A549 (cell line): ENCODE measurements at regions not wholly inside any gene's neighbourhood (a gene's known extent, or its start where the extent isn't known, plus 50 kb on each side); places are given as distances from the start of the nearest gene placed in this dataset.

Experiments used
- ATAC-seq, 2 experiments: fragments of 200-7000 bp in 1 of 2; fragments of >200 bp in 1 of 2; cut with Nextera tagmentation in 1 of 2; cut with Tn5 transposase in 1 of 2; 3 replicates each; pipeline versions ENCODE4 v1.8.0 to v1.9.1; 2018 to 2020; ENCODE audit warnings: mild to moderate bottlenecking in 1 of 2, moderate library complexity in 1 of 2
- CTCF ChIA-PET: fragments of 300-600 bp; sonication (Branson Sonifier 250); formaldehyde crosslinking; extraction: SDS; loops from one replicate; lab custom pipeline; 2021; ENCODE audit warnings: antibody characterized with exemption, inconsistent platforms; lab: Yijun Ruan, JAX
- POLR2A ChIA-PET: fragments of 350-600 bp; formaldehyde crosslinking; extraction: SDS; loops from one replicate; lab custom pipeline; 2021; ENCODE audit warnings: antibody characterized with exemption, inconsistent platforms; lab: Yijun Ruan, JAX
- DNase-seq, 2 experiments: peaks; one replicate each; pipeline versions ENCODE4 v3.0.0 to v3.0.0-alpha.2; 2011 to 2016; ENCODE audit warnings: low read depth in 1 of 2, low spot score in 1 of 2
- FAIRE-seq: peaks from 2 replicates; lab custom pipeline; 2011; peaks lifted over from hg19 to GRCh38; lab: Jason Lieb, UNC
- H3K27ac ChIP-seq, 2 experiments: fragments of >200 bp; sonication (Bioruptor Twin); formaldehyde crosslinking; 3 replicates each; pipeline ENCODE4 v1.5.1; 2016 to 2017
- H3K4me1 ChIP-seq: fragments of >200 bp; sonication (Bioruptor Twin); formaldehyde crosslinking; 3 replicates; pipeline ENCODE4 v1.6.1; 2016
- H3K4me2 ChIP-seq: fragments of >200 bp; sonication (Bioruptor Twin); formaldehyde crosslinking; 3 replicates; pipeline ENCODE4 v1.6.1; 2016
- H3K4me3 ChIP-seq: fragments of >200 bp; sonication (Bioruptor Twin); formaldehyde crosslinking; 3 replicates; pipeline ENCODE4 v1.5.1; 2016
- H3K9me3 ChIP-seq: fragments of >200 bp; sonication (Bioruptor Twin); formaldehyde crosslinking; 3 replicates; pipeline ENCODE4 v1.6.1; 2016
- ATOH8 ChIP-seq: fragments of 250-450 bp; sonication (Bioruptor Pico); IDR thresholded peaks from 2 replicates; pipeline ENCODE4 v1.5.0; 2020; ENCODE audit warnings: low read depth, mild to moderate bottlenecking, moderate library complexity
- BHLHE40 ChIP-seq: IDR thresholded peaks from 2 replicates; pipeline ENCODE4 v1.6.1; 2012; ENCODE audit warnings: low read depth, low read length, inconsistent platforms
- CHD4 ChIP-seq: fragments of 200-600 bp; sonication (generic); IDR thresholded peaks from 2 replicates; pipeline ENCODE4 v1.6.1; 2016; ENCODE audit warnings: antibody characterized with exemption, mild to moderate bottlenecking, borderline replicate concordance
- EHF ChIP-seq: fragments of 250-450 bp; sonication (Bioruptor Pico); IDR thresholded peaks from 2 replicates; pipeline ENCODE4 v1.5.0; 2020; ENCODE audit warnings: mild to moderate bottlenecking
- EHMT2 ChIP-seq: fragments of 200-600 bp; sonication (generic); IDR thresholded peaks from 2 replicates; pipeline ENCODE4 v1.6.1; 2016; ENCODE audit warnings: antibody characterized with exemption, low read depth, mild to moderate bottlenecking, moderate library complexity
- FOSL2 ChIP-seq, 2 experiments: fragments of 450-650 bp in 1 of 2; fragments of >200 bp in 1 of 2; sonication (Bioruptor Twin) in 1 of 2; formaldehyde crosslinking; IDR thresholded peaks; 2 replicates each; pipeline versions ENCODE4 v1.5.0 to v1.6.1; 2016 to 2020; ENCODE audit warnings: mild to moderate bottlenecking in 1 of 2, moderate library complexity in 1 of 2
- FOXS1 ChIP-seq: fragments of 250-450 bp; sonication (Bioruptor Pico); IDR thresholded peaks from 2 replicates; pipeline ENCODE4 v1.5.0; 2020; ENCODE audit warnings: mild to moderate bottlenecking, moderate library complexity
- HDAC2 ChIP-seq: fragments of 200-600 bp; sonication (generic); IDR thresholded peaks from 2 replicates; pipeline ENCODE4 v1.6.1; 2016
- HEYL ChIP-seq: fragments of 250-450 bp; sonication (Bioruptor Pico); IDR thresholded peaks from 2 replicates; pipeline ENCODE4 v1.8.0; 2021; ENCODE audit warnings: mild to moderate bottlenecking, moderate library complexity
- HMGXB4 ChIP-seq: fragments of 250-450 bp; sonication (Bioruptor Pico); IDR thresholded peaks from 2 replicates; pipeline ENCODE4 v1.5.0; 2021; ENCODE audit warnings: mild to moderate bottlenecking, moderate library complexity, borderline replicate concordance
- HOXB5 ChIP-seq: fragments of 250-450 bp; sonication (Bioruptor Pico); IDR thresholded peaks from 2 replicates; pipeline ENCODE4 v1.5.0; 2020; ENCODE audit warnings: mild to moderate bottlenecking, moderate library complexity
- JUN ChIP-seq, 2 experiments: fragments of >200 bp; sonication (Bioruptor Twin); formaldehyde crosslinking; IDR thresholded peaks; 2 replicates in 1 of 2; 3 replicates in 1 of 2; pipeline ENCODE4 v1.6.1; 2016 to 2017
- JUNB ChIP-seq: fragments of >200 bp; sonication (Bioruptor Twin); formaldehyde crosslinking; IDR thresholded peaks from 2 replicates; pipeline ENCODE4 v1.6.1; 2016
- KDM1A ChIP-seq: fragments of 200-600 bp; sonication (generic); IDR thresholded peaks from 2 replicates; pipeline ENCODE4 v1.6.1; 2016; ENCODE audit warnings: low read depth, mild to moderate bottlenecking
- KDM5A ChIP-seq: fragments of 200-600 bp; sonication (generic); IDR thresholded peaks from 2 replicates; pipeline ENCODE4 v1.6.1; 2016; ENCODE audit warnings: antibody characterized with exemption, mild to moderate bottlenecking
- MAX ChIP-seq: IDR thresholded peaks from 2 replicates; pipeline ENCODE4 v1.6.1; 2012
- RAD21 ChIP-seq, 2 experiments: fragments of >200 bp in 1 of 2; sonication (Bioruptor Twin) in 1 of 2; formaldehyde crosslinking in 1 of 2; IDR thresholded peaks in 1 of 2; conservative IDR thresholded peaks in 1 of 2; 2 replicates in 1 of 2; 3 replicates in 1 of 2; pipeline ENCODE4 v1.6.1; 2012 to 2018; ENCODE audit warnings: inconsistent platforms in 1 of 2
- RARB ChIP-seq: fragments of 250-450 bp; sonication (Bioruptor Pico); IDR thresholded peaks from 2 replicates; pipeline ENCODE4 v1.8.0; 2021; ENCODE audit warnings: mild to moderate bottlenecking, moderate library complexity
- REST ChIP-seq: fragments of 200-600 bp; sonication (generic); IDR thresholded peaks from 2 replicates; pipeline ENCODE4 v1.6.1; 2016; ENCODE audit warnings: antibody characterized with exemption, mild to moderate bottlenecking, moderate library complexity
- RFX5 ChIP-seq: fragments of 450-650 bp; IDR thresholded peaks from 2 replicates; pipeline ENCODE4 v1.7.1; 2014; ENCODE audit warnings: antibody characterized with exemption, mild to moderate bottlenecking, moderate library complexity
- TFCP2L1 ChIP-seq: fragments of 250-450 bp; sonication (Bioruptor Pico); IDR thresholded peaks from 2 replicates; pipeline ENCODE4 v1.5.0; 2021; ENCODE audit warnings: mild to moderate bottlenecking
- ZSCAN20 ChIP-seq: fragments of 250-450 bp; sonication (Bioruptor Pico); IDR thresholded peaks from 2 replicates; pipeline ENCODE4 v1.8.0; 2022; ENCODE audit warnings: mild to moderate bottlenecking, moderate library complexity
- WGBS: methylation state at CpG from one replicate; pipeline ENCODE4 v1.1.6; 2017; ENCODE audit errors: missing lambda C conversion rate; 5-methylcytosine and 5-hydroxymethylcytosine counted together
- TF ChIP-seq, protein P1 (sequence below): fragments of >200 bp; sonication (Bioruptor Twin); formaldehyde crosslinking; IDR thresholded peaks from 2 replicates; pipeline ENCODE4 v1.6.1; 2016
- TF ChIP-seq, protein P2 (sequence below): fragments of >200 bp; sonication (Bioruptor Twin); formaldehyde crosslinking; IDR thresholded peaks from 3 replicates; pipeline ENCODE4 v1.6.1; 2016
- TF ChIP-seq, protein P3 (sequence below): fragments of 450-650 bp; IDR thresholded peaks from 2 replicates; pipeline ENCODE4 v1.6.1; 2014; ENCODE audit warnings: antibody characterized with exemption

DNA sequence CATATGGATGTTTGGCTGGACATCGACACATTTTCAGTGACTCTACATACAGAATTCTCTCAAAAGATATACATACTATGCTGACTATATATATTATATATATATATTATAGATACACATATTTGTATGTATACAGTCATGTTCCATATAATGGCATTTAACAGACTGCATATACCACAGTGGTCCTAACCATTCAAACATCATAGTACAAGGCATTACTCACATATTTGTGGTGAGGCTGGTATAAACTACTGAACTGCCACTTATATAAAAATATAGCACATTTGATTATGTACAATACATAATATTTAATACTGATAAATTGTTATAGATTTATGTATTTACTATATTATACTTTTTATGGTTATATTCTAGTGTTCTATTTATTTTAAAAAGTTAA is 168.5 kb downstream of the IL15 start:
- H3K4me1 ChIP-seq, result peaks cover 20% of the 10 kb centered on the region
- no peak overlapping the region for H3K27ac ChIP-seq
- H3K9me3 ChIP-seq, result no peaks in the 10 kb centered on the region
- no peak overlapping the region for H3K4me3 ChIP-seq
- DNase-seq (no peak), ATAC-seq (no peak), FAIRE-seq (no peak)
- CTCF ChIA-PET, result no interaction called here
- POLR2A ChIA-PET, result no interaction called here
- WGBS, result 96% methylated on average over 1 of the region's 1 CpG
- no peak overlapping the region for H3K4me2 ChIP-seq
- TF ChIP-seq HOXB5, result no peak
- no peak for TF ChIP-seq FOSL2 (IDR thresholded peaks at IDR 0.05)
- no peak for TF ChIP-seq FOSL2 (CRISPR knock-in tag; IDR thresholded peaks at IDR 0.05)
- TF ChIP-seq HEYL, result no peak
- no peak for TF ChIP-seq EHMT2
- TF ChIP-seq KDM1A, result no peak
- TF ChIP-seq TFCP2L1 (CRISPR knock-in tag), result no peak
- no peak for TF ChIP-seq JUN (IDR thresholded peaks at IDR 0.05)

DNA sequence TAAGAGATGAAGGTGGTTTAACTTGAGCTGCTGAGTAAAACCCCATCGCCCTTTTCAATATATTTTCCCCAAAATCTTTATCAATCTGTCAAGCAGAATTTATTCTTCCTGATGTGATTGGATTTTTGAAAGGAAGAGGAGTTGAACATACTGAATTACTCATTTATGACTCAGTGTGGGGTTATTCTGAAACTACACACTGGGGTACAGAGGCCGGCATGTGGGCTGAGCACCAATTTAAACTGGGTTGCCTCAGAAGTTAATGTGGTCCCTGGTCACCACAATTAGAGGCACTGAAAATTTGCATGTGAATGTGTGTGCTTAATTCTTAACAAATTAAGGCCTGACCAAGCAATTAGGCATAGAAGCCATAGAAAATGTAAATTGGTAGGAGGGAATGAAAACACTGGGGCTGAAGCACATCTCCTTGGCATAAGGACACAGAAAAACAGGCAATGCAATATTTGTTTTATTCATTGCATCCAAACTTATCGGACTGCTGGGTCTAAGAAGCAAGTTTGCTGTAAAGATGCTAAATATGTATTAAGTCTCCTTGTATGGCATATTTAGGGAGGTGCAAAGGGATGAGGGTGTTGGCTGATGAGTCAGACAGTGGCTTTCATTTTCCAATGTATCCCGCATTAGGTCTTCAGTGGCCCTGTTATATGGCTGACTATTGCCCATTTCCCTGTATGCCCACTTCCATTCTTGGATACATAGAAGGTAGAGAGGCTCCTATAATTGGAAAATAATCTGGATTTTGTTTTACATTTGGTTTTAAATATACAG is 170.9 kb downstream of the IL15 start:
- no peaks in the 10 kb centered on the region for H3K9me3 ChIP-seq
- peak overlapping the region in 1 of 2 experiments; percentile 53; a peak in 3 of 6 replicates for H3K27ac ChIP-seq
- 66% methylated on average over 4 of the region's 4 CpGs for WGBS
- no peak overlapping the region for H3K4me3 ChIP-seq
- H3K4me1 ChIP-seq, result peaks cover 14% of the 10 kb centered on the region; the same call in 2 of the 3 replicates
- H3K4me2 ChIP-seq, result peak overlapping the region; percentile 32; the same call in 1 of the 3 replicates
- ATAC-seq (no peak), DNase-seq (no peak), FAIRE-seq (no peak)
- ChIA-PET CTCF (no interaction called here), POLR2A (no interaction called here)
- no peak for TF ChIP-seq HMGXB4 (CRISPR knock-in tag)
- TF ChIP-seq, protein P1, sequence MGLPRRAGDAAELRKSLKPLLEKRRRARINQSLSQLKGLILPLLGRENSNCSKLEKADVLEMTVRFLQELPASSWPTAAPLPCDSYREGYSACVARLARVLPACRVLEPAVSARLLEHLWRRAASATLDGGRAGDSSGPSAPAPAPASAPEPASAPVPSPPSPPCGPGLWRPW, result no peak
- TF ChIP-seq KDM5A, result no peak
- TF ChIP-seq, protein P2, sequence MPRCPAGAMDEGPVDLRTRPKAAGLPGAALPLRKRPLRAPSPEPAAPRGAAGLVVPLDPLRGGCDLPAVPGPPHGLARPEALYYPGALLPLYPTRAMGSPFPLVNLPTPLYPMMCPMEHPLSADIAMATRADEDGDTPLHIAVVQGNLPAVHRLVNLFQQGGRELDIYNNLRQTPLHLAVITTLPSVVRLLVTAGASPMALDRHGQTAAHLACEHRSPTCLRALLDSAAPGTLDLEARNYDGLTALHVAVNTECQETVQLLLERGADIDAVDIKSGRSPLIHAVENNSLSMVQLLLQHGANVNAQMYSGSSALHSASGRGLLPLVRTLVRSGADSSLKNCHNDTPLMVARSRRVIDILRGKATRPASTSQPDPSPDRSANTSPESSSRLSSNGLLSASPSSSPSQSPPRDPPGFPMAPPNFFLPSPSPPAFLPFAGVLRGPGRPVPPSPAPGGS, result no peak
- no peak for TF ChIP-seq HDAC2
- TF ChIP-seq ATOH8 (CRISPR knock-in tag), result no peak
- TF ChIP-seq RFX5, result no peak
- no peak for TF ChIP-seq ZSCAN20 (CRISPR knock-in tag)
- TF ChIP-seq REST, result no peak
- TF ChIP-seq KDM1A, result no peak
- no peak for TF ChIP-seq FOXS1
- no peak for TF ChIP-seq JUNB
- TF ChIP-seq FOSL2 (IDR thresholded peaks at IDR 0.05), result no peak
- no peak for TF ChIP-seq FOSL2 (CRISPR knock-in tag; IDR thresholded peaks at IDR 0.05)
- TF ChIP-seq, protein P3, sequence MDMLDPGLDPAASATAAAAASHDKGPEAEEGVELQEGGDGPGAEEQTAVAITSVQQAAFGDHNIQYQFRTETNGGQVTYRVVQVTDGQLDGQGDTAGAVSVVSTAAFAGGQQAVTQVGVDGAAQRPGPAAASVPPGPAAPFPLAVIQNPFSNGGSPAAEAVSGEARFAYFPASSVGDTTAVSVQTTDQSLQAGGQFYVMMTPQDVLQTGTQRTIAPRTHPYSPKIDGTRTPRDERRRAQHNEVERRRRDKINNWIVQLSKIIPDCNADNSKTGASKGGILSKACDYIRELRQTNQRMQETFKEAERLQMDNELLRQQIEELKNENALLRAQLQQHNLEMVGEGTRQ, result no peak
- no peak for TF ChIP-seq RAD21 (conservative IDR thresholded peaks at IDR 0.05 in 1 of 2, IDR thresholded peaks at IDR 0.05 in 1 of 2)
- TF ChIP-seq EHF (CRISPR knock-in tag), result no peak
- no peak for TF ChIP-seq CHD4
- no peak for TF ChIP-seq BHLHE40
- no peak for TF ChIP-seq MAX
- TF ChIP-seq RARB (CRISPR knock-in tag), result no peak
